HG02840 (cell line): ENCODE measurements at regions not wholly inside any gene's neighbourhood (a gene's known extent, or its start where the extent isn't known, plus 50 kb on each side); places are given as distances from the start of the nearest gene placed in this dataset.

Experiments used
- ATAC-seq: cut with Tn5 transposase; IDR thresholded peaks from one replicate; pipeline ENCODE4 v1.9.1; 2021; ENCODE audit warnings: mild to moderate bottlenecking, moderate library complexity, moderate number of reproducible peaks; ENCODE audit not compliant: unreplicated experiment, low FRiP score

GRCh38 chr6:147849401-147850330, 341.2 kb downstream of the SAMD5 start:
- no peak for ATAC-seq

GRCh38 chr6:147852772-147853171, 344.3 kb downstream of the SAMD5 start:
- ATAC-seq = no peak

DNA sequence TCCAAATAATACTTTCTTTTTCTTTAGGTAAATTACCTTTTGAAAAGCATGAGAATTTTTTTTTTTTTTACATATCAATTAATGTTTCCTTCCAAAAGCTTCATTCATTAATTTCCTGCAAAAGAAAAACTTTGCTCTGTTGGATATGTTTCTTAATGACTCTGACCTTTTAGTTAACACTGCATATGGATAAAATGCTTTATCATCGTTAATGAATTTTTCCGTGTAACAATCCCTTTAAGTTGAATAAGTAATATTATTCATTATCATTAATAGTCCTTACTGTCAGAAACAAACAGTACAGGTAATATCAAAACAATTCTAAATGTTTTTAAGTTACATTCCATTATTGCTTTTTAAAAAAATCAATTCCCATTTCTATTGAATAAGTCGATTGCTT, 345.1 kb downstream of the SAMD5 start:
- ATAC-seq = no peak

DNA sequence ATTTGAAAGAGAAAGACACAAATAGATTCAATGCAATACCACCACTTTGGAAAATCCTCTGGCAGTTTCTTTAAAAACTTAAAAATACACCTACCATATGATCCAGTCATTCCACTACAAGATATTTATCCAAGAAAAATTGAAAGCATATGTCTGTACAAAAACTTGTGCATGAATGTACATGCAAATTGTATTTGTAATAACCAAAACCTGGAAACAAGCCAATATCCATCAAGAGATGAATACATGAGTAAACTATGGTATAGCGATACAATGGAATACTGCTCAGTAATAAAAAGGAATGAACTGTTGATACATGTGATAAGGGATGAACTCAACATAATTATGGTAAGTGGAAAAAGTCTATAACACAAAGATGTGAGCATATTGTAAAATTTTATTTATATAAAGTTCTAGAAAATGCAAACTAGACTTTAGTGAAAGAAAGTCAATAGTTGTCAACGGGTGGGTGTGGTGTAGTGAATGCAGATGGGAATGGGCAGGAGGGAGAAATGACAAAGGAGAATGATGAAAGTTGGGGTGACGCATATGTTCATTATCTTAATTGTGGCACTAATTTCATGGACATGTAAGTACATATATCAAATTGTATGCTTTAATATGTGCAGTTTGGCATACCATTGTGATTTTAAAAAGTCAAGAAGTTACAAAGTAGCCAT, 347.5 kb downstream of the SAMD5 start:
- ATAC-seq = no peak

- ATAC-seq = no peak
Observed at GRCh38 chr6:147856687-147857086, 348.2 kb downstream of the SAMD5 start.

- ATAC-seq = no peak
Observed at GRCh38 chr6:147858421-147858820, 349.9 kb downstream of the SAMD5 start.

GRCh38 chr6:147859071-147859470, 350.6 kb downstream of the SAMD5 start:
- ATAC-seq = no peak

DNA sequence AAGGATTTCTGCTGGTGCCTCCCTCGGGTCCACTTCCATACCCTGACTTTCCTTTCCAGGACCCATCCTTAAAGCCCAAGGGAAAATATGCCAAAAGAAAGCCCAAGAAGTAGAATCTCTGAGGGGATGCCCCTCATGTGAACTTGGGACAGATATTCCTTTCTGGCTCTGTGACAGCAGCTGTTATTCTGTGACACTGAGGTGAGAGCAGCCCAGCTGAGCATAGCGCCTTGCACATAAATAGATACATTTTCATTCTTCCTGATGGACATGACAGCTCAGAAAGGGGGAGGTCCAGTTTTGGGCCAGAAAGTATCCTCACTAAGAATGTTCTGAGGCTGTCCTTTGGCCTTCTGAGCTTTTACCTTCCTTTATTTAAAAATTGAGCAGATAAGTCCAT, 353.2 kb downstream of the SAMD5 start:
- no peak for ATAC-seq

DNA sequence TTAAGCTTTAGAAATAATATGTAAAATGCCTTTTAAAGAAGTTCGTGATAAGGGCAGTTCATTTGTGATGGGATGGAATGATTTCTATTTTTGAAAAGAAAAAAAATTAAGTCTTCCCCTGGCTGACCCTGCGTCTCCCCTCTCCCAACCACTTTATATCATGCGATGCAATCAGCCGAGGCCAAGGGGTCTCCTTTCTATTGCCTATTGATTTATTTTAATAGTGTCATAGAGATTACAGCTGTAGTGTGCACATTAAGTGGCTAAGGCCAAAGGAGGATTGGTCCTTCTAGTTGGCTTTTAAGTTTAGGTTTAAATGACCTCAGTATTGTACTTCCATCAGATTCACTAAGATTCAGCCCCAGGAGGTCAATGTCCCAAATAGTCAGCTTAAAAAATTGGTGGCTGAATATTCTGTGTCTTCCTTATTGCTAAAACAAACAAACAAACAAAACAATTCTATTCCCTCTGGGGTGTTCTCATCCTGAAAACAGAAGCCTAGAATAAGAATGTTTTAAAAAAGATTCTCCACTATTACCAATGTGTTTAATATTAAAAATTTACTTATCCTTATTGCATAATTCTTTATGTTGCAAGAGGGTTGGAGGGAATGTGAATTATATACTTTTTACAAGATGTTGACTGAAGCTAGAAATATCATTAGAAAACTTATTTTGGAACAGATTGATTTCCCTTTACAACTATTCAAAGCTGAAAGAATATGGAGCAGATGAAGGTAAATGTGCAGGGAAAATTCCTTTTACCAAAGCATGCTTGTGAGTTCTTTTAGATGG, 359.1 kb downstream of the SAMD5 start:
- no peak for ATAC-seq

DNA sequence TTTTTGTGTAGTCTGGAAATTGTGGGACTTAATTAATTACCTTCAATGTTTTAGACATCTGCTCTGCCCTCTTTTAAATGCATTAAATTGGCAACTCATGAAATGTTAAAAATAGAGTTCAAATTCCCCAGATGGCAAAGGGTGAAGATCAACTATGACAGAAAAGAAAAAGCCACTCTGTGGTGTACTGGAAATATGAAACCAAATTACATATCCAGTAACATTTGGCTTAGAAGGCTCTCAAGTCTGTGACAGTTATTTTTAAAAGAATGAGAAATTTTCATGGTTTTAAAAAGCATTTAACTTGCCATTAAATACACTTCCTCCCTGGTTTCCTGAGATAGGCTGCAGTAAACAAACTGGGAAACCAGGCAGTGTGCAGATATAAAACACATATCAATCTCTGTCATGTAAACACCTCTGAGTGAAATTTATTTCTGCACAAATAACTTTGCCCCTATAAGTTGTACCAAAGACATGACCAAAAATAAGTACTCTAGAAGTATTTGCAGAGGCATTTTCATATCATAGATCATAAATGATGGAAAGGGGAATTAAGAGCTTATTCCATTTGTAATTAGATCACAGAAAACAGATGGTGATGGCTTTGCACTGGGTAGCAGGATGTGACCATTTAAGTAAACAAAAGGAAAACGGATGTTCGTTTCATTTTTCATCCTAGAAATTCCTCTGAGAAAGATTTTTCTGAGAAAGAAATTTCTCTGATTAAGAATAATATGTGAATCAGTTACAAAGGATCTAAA, 360.1 kb downstream of the SAMD5 start:
- no peak for ATAC-seq

DNA sequence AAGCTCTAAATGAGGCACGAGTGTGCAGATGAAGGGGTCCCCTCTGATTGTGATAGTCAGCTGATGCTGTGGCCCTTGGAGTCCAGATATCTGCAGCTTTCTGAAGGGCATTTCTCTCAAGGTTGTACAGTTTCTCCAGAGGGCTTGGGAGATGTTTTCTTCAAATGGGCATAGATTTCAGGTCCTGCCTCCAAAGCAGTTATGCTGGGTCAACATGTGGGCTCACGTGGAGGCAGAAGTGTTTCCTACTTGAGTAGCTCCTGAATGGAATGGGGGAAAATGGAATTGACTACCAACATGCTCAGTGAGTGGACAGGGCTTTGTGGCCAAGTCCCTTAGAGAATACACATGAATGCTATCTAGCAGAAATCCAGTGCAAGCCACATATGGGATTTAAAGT, 360.7 kb downstream of the SAMD5 start:
- ATAC-seq = no peak

DNA sequence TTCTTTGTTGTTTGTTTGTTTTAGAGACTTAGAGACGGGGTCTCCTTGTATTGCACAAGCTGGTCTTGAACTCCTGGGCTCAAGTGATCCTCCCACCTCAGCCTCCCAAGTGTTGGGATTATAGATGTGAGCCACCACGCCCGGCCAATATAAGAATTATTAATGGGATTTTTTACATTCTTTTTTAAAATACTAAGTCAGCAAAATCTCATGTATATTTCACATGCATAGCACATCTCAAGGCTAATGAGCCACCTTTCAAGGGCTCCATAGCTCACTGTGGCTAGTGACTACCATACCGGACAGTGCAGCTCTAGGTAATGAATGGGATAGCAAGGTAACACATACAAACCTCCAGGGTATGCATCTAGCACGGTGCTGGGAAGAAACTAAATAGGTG, 361.4 kb downstream of the SAMD5 start:
- ATAC-seq = no peak

DNA sequence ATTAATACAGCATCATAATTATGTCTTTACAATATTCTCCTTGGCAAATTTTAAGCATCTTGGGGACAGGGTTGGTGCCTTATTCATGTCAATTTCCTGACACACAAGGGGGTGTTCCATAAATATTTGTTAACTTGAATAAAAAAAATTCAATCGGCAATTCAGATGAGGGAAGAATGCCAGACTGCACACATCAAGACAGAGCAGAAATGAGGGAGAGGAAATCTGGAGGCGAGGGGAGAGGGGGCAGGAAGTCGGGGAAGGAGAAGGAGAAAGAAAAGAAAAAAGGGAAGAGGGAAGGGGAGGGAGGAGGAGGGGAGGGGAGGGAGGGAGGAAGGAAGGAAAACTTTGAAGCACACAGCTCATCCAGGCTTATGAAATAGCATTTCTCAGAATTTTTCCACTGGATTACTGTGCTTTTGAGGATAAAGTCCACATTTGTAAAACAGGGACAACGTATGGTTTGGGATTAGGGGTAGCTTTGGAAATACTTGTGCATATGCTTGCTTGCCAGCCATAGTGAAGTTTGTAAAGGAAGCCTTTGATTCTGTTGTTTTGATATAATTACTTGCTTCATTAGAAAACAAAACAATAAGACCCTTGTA, 362.1 kb downstream of the SAMD5 start:
- no peak for ATAC-seq

DNA sequence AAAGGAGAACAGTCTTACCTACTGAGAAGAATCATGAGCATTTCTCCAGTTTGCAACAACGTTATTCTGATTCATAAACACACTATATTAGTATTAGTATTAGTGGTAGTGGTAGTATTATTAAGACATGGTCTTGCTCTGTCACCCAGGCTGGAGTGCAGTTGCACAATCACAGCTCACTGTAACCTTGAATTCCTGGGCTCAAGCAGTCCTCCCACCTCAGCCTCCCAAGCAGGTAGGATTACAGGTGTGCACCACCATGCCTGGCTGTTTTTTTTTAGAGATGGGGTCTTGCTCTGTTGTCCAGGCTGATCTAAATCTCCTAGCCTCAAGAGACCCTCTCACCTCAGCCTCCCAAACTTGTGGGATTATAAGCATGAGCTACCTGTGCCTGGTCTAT, 363.5 kb downstream of the SAMD5 start:
- ATAC-seq = no peak

GRCh38 chr6:147873816-147874215, 365.3 kb downstream of the SAMD5 start:
- no peak for ATAC-seq

DNA sequence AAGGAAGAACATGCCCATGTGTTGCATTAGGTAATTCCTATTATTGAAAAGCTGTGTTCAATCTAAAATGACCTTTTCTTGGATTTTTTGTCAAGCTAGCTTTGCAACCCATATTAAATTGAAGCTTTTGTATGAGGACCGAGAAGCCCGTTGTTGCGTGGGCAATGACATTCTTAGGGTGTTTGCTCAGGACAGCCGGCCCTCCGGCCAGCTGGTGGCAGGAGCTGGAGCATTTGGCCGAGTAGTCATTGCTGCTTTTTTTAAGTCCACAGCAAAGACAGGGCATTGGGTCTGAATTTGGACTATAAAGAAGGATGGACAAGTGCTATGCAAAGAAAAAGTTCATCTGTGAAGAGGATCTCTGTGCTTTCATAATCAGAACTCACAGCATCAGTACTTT, 365.8 kb downstream of the SAMD5 start:
- no peak for ATAC-seq

- no peak for ATAC-seq
Observed at GRCh38 chr6:147879031-147879580, 370.6 kb downstream of the SAMD5 start.

DNA sequence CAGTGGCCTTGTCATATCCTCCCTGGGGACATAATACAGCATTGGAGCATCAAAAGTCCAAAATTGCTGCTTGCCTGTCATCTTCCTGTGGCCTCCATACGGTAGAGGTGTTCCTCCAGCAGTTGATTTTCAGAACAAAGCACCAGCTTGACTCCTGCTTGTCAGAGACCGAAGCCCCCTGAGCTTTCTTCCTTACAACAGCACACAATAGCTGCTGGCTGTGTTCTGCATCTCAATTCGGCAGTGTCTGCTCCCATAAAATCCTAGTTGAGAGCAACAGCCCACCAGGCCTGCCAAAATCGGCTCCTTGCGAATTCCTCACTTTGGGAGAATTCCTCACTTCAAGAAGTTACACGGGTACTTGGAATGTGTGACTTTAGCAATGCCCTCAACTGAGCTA, 372.9 kb downstream of the SAMD5 start:
- ATAC-seq = no peak

- ATAC-seq = no peak
Observed at GRCh38 chr6:147888374-147888773, 379.9 kb downstream of the SAMD5 start.

DNA sequence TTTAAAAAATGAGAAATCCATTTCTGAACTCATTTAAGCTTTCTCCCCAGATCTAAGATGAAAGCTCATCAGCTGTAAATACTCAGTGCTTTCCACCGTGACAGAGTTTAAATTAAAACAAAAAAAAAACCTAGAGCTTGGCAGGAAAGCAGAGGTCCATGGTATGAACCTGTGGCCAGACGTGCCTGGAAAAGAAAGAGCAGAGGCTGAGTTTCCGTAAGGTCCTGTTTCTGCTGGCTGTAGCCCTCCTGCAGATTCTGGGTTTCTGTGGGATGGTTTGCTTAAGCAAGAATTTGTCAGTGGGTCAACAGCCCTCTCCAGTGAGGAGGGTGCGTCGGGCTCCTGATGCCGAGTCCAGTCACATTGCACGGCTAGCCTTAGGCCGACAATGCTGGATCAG, 383.2 kb downstream of the SAMD5 start:
- ATAC-seq = no peak
